H9 (cell line): ENCODE measurements at regions not wholly inside any gene's neighbourhood (a gene's known extent, or its start where the extent isn't known, plus 50 kb on each side); places are given as distances from the start of the nearest gene placed in this dataset.

Experiments
- DNase-seq: peaks from one replicate; pipeline ENCODE4 v3.0.0-alpha.2; 2017
- H2AFZ ChIP-seq: one replicate; pipeline ENCODE4 v1.6.1; 2013; ENCODE audit warnings: mild to moderate bottlenecking, low read length, control low read depth, moderate library complexity
- H2AK5ac ChIP-seq: 2 replicates; pipeline ENCODE4 v1.6.1; 2013; ENCODE audit warnings: low read length, control low read depth, mixed read lengths; ENCODE audit not compliant: insufficient read length
- H2BK120ac ChIP-seq: one replicate; pipeline ENCODE4 v1.6.1; 2013; ENCODE audit warnings: low read depth, mild to moderate bottlenecking, low read length, control low read depth, inconsistent platforms; ENCODE audit not compliant: poor library complexity, severe bottlenecking
- H2BK12ac ChIP-seq: 2 replicates; pipeline ENCODE4 v1.6.1; 2013; ENCODE audit warnings: low read length, control low read depth, mixed read lengths, low read depth; ENCODE audit not compliant: insufficient read length
- H2BK15ac ChIP-seq: 2 replicates; pipeline ENCODE4 v1.6.1; 2013; ENCODE audit warnings: low read depth, low read length, control low read depth
- H2BK20ac ChIP-seq: one replicate; pipeline ENCODE4 v1.6.1; 2013; ENCODE audit warnings: low read depth, mild to moderate bottlenecking, low read length, control low read depth, inconsistent platforms; ENCODE audit not compliant: poor library complexity, severe bottlenecking
- H2BK5ac ChIP-seq: 2 replicates; pipeline ENCODE4 v1.6.1; 2013; ENCODE audit warnings: low read length, control low read depth, mixed read lengths; ENCODE audit not compliant: insufficient read length
- H3K14ac ChIP-seq: 2 replicates; pipeline ENCODE4 v1.6.1; 2013; ENCODE audit warnings: low read length, control low read depth; ENCODE audit not compliant: insufficient read depth
- H3K18ac ChIP-seq: 2 replicates; pipeline ENCODE4 v1.6.1; 2013; ENCODE audit warnings: low read depth, mild to moderate bottlenecking, mixed read lengths, low read length, control low read depth; ENCODE audit not compliant: insufficient read length
- H3K23ac ChIP-seq: 2 replicates; pipeline ENCODE4 v1.6.1; 2013; ENCODE audit warnings: low read length, control low read depth, mixed read lengths, low read depth; ENCODE audit not compliant: insufficient read length
- H3K23me2 ChIP-seq: 2 replicates; pipeline ENCODE4 v1.6.1; 2013; ENCODE audit warnings: low read depth, mild to moderate bottlenecking, mixed read lengths, low read length, control low read depth; ENCODE audit not compliant: insufficient read length, poor library complexity, severe bottlenecking
- H3K27ac ChIP-seq: 2 replicates; pipeline ENCODE4 v1.5.1; 2013; ENCODE audit warnings: low read length, control low read depth, mixed read lengths, low read depth; ENCODE audit not compliant: insufficient read length
- H3K27me3 ChIP-seq: 2 replicates; pipeline ENCODE4 v1.6.1; 2013; ENCODE audit warnings: low read length, control low read depth, inconsistent platforms; ENCODE audit not compliant: insufficient read depth
- H3K4ac ChIP-seq: 2 replicates; pipeline ENCODE4 v1.6.1; 2013; ENCODE audit warnings: low read depth, mild to moderate bottlenecking, control low read depth, inconsistent platforms, low read length, moderate library complexity
- H3K4me1 ChIP-seq: 2 replicates; pipeline ENCODE4 v1.6.1; 2013; ENCODE audit warnings: low read length, control low read depth, inconsistent platforms; ENCODE audit not compliant: insufficient read depth
- H3K4me2 ChIP-seq: 2 replicates; pipeline ENCODE4 v1.6.1; 2013; ENCODE audit warnings: low read length, control low read depth, mixed read lengths; ENCODE audit not compliant: insufficient read length, insufficient read depth
- H3K56ac ChIP-seq: 2 replicates; pipeline ENCODE4 v1.6.1; 2013; ENCODE audit warnings: low read depth, mild to moderate bottlenecking, mixed read lengths, low read length, control low read depth; ENCODE audit not compliant: insufficient read length
- H3K79me1 ChIP-seq: 2 replicates; pipeline ENCODE4 v1.6.1; 2013; ENCODE audit warnings: low read depth, mild to moderate bottlenecking, moderate library complexity, low read length, control low read depth, inconsistent platforms; ENCODE audit not compliant: insufficient read depth, poor library complexity, severe bottlenecking
- H3K79me2 ChIP-seq: 2 replicates; pipeline ENCODE4 v1.6.1; 2013; ENCODE audit warnings: low read length, control low read depth, inconsistent platforms; ENCODE audit not compliant: insufficient read depth
- H3K9ac ChIP-seq: 2 replicates; pipeline ENCODE4 v1.6.1; 2013; ENCODE audit warnings: low read length, control low read depth, mixed read lengths; ENCODE audit not compliant: insufficient read length; ENCODE audit errors: extremely low read depth
- H3K9me3 ChIP-seq: one replicate; pipeline ENCODE4 v1.6.1; 2013; ENCODE audit warnings: low read depth, low read length, inconsistent platforms; ENCODE audit not compliant: control insufficient read depth
- H3T11ph ChIP-seq: one replicate; pipeline ENCODE4 v1.6.1; 2013; ENCODE audit warnings: mild to moderate bottlenecking, low read length, control low read depth, inconsistent platforms
- H4K20me1 ChIP-seq: one replicate; pipeline ENCODE4 v1.6.1; 2013; ENCODE audit not compliant: control insufficient read depth, insufficient read length, insufficient read depth
- H4K5ac ChIP-seq: 2 replicates; pipeline ENCODE4 v1.6.1; 2013; ENCODE audit warnings: low read depth, mild to moderate bottlenecking, mixed read lengths, low read length, control low read depth; ENCODE audit not compliant: insufficient read length
- H4K8ac ChIP-seq: replicated peaks from 2 replicates; pipeline ENCODE4 v1.6.1; 2013; ENCODE audit warnings: low read length, control low read depth, mixed read lengths, low read depth; ENCODE audit not compliant: insufficient read length
- H4K91ac ChIP-seq: 2 replicates; pipeline ENCODE4 v1.6.1; 2013; ENCODE audit warnings: low read depth, mild to moderate bottlenecking, moderate library complexity, mixed read lengths, low read length, control low read depth; ENCODE audit not compliant: insufficient read length
- H3K27ac Mint-ChIP-seq, 3 experiments: 2 replicates in 2 of 3; 3 replicates in 1 of 3; pipeline ENCODE4 v1.8.0; 2020 to 2021; ENCODE audit warnings: mixed read lengths in 3 of 3, mild to moderate bottlenecking in 1 of 3, moderate library complexity in 1 of 3
- H3K27me3 Mint-ChIP-seq: 2 replicates; pipeline ENCODE4 v1.8.0; 2021; ENCODE audit warnings: low read depth, mild to moderate bottlenecking, moderate library complexity, mixed read lengths
- H3K36me3 Mint-ChIP-seq, 3 experiments: 2 replicates in 2 of 3; 3 replicates in 1 of 3; pipeline ENCODE4 v1.8.0; 2020 to 2021; ENCODE audit warnings: low read depth in 3 of 3, mixed read lengths in 3 of 3; ENCODE audit not compliant: insufficient read depth in 1 of 3
- H3K4me1 Mint-ChIP-seq, 2 experiments: 2 replicates each; pipeline ENCODE4 v1.8.0; 2020; ENCODE audit warnings: mixed read lengths in 2 of 2
- H3K4me3 Mint-ChIP-seq, 2 experiments: 2 replicates in 1 of 2; 3 replicates in 1 of 2; pipeline ENCODE4 v1.8.0; 2020 to 2021; ENCODE audit warnings: mild to moderate bottlenecking in 2 of 2, mixed read lengths in 2 of 2, moderate library complexity in 1 of 2
- H3K9me3 Mint-ChIP-seq, 2 experiments: 2 replicates in 1 of 2; 3 replicates in 1 of 2; pipeline ENCODE4 v1.8.0; 2020; ENCODE audit warnings: mild to moderate bottlenecking in 2 of 2, mixed read lengths in 2 of 2, moderate library complexity in 1 of 2
- WGBS: extraction: QIAGEN DNeasy Blood & Tissue Kit; methylation state at CpG from one replicate; pipeline ENCODE4 v1.1.7; 2013; ENCODE audit warnings: missing lambda C conversion rate, low lambda C conversion rate, mixed read lengths; ENCODE audit not compliant: insufficient read length; ENCODE audit errors: extremely low coverage; 5-methylcytosine and 5-hydroxymethylcytosine counted together
- TF ChIP-seq, protein P1 (sequence below): fragments of 200-600 bp; sonication (generic); conservative IDR thresholded peaks from 3 replicates; pipeline ENCODE4 v1.8.0; 2021; ENCODE audit warnings: antibody characterized with exemption, mild to moderate bottlenecking

DNA sequence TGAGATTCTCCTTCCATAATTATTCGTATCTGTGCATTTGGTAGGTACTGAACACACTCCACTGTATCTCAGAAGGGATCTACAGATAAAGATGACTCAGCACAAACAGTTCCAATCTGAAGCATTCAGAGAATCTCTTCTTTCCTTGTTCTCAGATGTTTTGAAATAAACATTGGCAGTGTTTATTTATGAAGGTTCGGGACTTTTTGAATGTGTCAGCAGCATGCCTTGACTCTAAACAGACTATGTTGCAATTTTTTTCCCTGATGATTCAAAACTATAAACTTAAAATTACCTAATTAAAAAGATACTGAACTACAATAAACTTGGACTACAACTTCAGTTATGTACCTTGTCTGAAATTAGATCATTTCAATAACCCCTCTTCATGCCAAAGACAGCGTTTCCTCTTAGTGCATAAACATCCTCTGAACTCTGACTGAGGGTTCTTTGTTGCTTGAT is 612.9 kb upstream of the TBL1XR1 start:
- H3K27ac Mint-ChIP-seq = no peak overlapping the region

More for the DNA sequence above, 612.9 kb upstream of the TBL1XR1 start:
- no peak overlapping the region for H2AK5ac ChIP-seq
- H2AFZ ChIP-seq = no peak overlapping the region
- Mint-ChIP-seq H3K4me1 (no peaks in the 10 kb centered on the region), H3K36me3 (peaks cover 0 to 4% (median 0%) of the 10 kb centered on the region in 3 experiments; a peak in 1 of 7 replicates), H3K9me3 (peaks cover 0 to 9% of the 10 kb centered on the region in 2 experiments; a peak in 4 of 5 replicates), H3K4me3 (no peak overlapping the region), H3K27me3 (no peaks in the 10 kb centered on the region)
- H3K9ac ChIP-seq = no peak overlapping the region
- H3K23ac ChIP-seq = no peak overlapping the region
- no peaks in the 10 kb centered on the region for H3K23me2 ChIP-seq
- H2BK5ac ChIP-seq = no peak overlapping the region
- no peak overlapping the region for H3K27ac ChIP-seq
- H3K4ac ChIP-seq = no peak overlapping the region
- H3K18ac ChIP-seq = no peak overlapping the region
- no peak overlapping the region for H3K14ac ChIP-seq
- H3T11ph ChIP-seq = no peak overlapping the region
- no peaks in the 10 kb centered on the region for H3K4me1 ChIP-seq
- no peak overlapping the region for H2BK12ac ChIP-seq
- no peaks in the 10 kb centered on the region for H3K27me3 ChIP-seq
- H3K56ac ChIP-seq = no peak overlapping the region
- H4K20me1 ChIP-seq = no peaks in the 10 kb centered on the region
- H3K79me1 ChIP-seq = no peaks in the 10 kb centered on the region
- H2BK20ac ChIP-seq = no peak overlapping the region
- TF ChIP-seq, protein P1, sequence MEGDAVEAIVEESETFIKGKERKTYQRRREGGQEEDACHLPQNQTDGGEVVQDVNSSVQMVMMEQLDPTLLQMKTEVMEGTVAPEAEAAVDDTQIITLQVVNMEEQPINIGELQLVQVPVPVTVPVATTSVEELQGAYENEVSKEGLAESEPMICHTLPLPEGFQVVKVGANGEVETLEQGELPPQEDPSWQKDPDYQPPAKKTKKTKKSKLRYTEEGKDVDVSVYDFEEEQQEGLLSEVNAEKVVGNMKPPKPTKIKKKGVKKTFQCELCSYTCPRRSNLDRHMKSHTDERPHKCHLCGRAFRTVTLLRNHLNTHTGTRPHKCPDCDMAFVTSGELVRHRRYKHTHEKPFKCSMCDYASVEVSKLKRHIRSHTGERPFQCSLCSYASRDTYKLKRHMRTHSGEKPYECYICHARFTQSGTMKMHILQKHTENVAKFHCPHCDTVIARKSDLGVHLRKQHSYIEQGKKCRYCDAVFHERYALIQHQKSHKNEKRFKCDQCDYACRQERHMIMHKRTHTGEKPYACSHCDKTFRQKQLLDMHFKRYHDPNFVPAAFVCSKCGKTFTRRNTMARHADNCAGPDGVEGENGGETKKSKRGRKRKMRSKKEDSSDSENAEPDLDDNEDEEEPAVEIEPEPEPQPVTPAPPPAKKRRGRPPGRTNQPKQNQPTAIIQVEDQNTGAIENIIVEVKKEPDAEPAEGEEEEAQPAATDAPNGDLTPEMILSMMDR = no peak
- no peak overlapping the region for H4K5ac ChIP-seq
- no peak overlapping the region for H2BK120ac ChIP-seq
- no peak overlapping the region for H4K91ac ChIP-seq
- no peak overlapping the region for H4K8ac ChIP-seq
- no CpG with 5 or more reads among the region's 3 CpGs for WGBS
- H3K4me2 ChIP-seq = no peak overlapping the region
- no peaks in the 10 kb centered on the region for H3K9me3 ChIP-seq
- H2BK15ac ChIP-seq = no peak overlapping the region
- no peaks in the 10 kb centered on the region for H3K79me2 ChIP-seq
- DNase-seq = no peak
